Heart left ventricle (tissue), 16 donors: ENCODE measurements at regions not wholly inside any gene's neighbourhood (a gene's known extent, or its start where the extent isn't known, plus 50 kb on each side); places are given as distances from the start of the nearest gene placed in this dataset.

Source experiments
- ATAC-seq, 4 donors: fragments of 200-7000 bp; cut with Tn5 transposase; one replicate each; pipeline ENCODE4 v1.9.1; 2020 to 2022; ENCODE audit warnings: moderate library complexity in 4 of 4, mild to moderate bottlenecking in 3 of 4, moderate number of reproducible peaks in 1 of 4
- DNase-seq, 5 donors: peaks; one replicate each; pipeline ENCODE4 v3.0.0-alpha.2; 2020
- H3K27ac ChIP-seq, 12 donors: fragments of 200-600 bp; sonication (generic) in 4 of 12; one replicate each; pipeline versions ENCODE4 v1.5.0 to v1.8.0; 2016 to 2022; ENCODE audit warnings: mild to moderate bottlenecking in 2 of 12
- H3K27me3 ChIP-seq, 9 donors: fragments of 200-600 bp; sonication (generic) in 2 of 9; one replicate each; pipeline versions ENCODE4 v1.5.1 to v1.8.0; 2016 to 2022; ENCODE audit warnings: mild to moderate bottlenecking in 3 of 9
- H3K36me3 ChIP-seq, 9 donors: fragments of 200-600 bp; sonication (generic) in 2 of 9; one replicate each; pipeline versions ENCODE4 v1.5.0 to v1.8.0; 2018 to 2022; ENCODE audit warnings: mild to moderate bottlenecking in 2 of 9
- H3K4me1 ChIP-seq, 12 donors: fragments of 200-600 bp; sonication (generic) in 4 of 12; one replicate each; pipeline versions ENCODE4 v1.5.0 to v1.8.0; 2016 to 2022; ENCODE audit warnings: mild to moderate bottlenecking in 3 of 12
- H3K4me3 ChIP-seq, 12 donors: fragments of 200-600 bp; sonication (generic) in 4 of 12; one replicate each; pipeline versions ENCODE4 v1.5.0 to v1.8.0; 2017 to 2022; ENCODE audit warnings: mild to moderate bottlenecking in 9 of 12, moderate library complexity in 4 of 12
- H3K9me3 ChIP-seq, 12 donors: fragments of 200-600 bp; sonication (generic) in 4 of 12; one replicate each; pipeline versions ENCODE4 v1.5.0 to v1.8.0; 2016 to 2022; ENCODE audit warnings: mild to moderate bottlenecking in 1 of 12
- CTCF ChIP-seq, 12 donors: fragments of 200-600 bp; sonication (generic) in 4 of 12; IDR thresholded peaks; one replicate each; pipeline versions ENCODE4 v1.5.0 to v1.8.0; 2018 to 2022; ENCODE audit warnings: antibody characterized with exemption in 12 of 12, mild to moderate bottlenecking in 5 of 12
- POLR2A ChIP-seq, 2 donors: fragments of 450-650 bp; IDR thresholded peaks; one replicate each; pipeline ENCODE4 v1.6.1; 2017; ENCODE audit warnings: antibody characterized with exemption in 2 of 2, mild to moderate bottlenecking in 2 of 2, moderate library complexity in 2 of 2
- WGBS, 4 donors: extraction: QIAGEN DNeasy Blood & Tissue Kit in 2 of 4; methylation state at CpG; one replicate each; pipeline versions ENCODE4 v1.1.5 to v1.1.7; 2013 to 2018; 5-methylcytosine and 5-hydroxymethylcytosine counted together
- intact Hi-C, 10 donors: fragments of 100-400 bp; cut with DNase I; formaldehyde crosslinking; loops; one replicate each; pipeline versions ENCODE4 v1.11.1 to v1.14.2; 2022
- donor health status: ischemic (EF 13 %, LVEDD 7.1; RV severe dilation, severe dysfunction).
- donor health status: healthy with polysubstance abuse.
- donor health status: DM: no; HTN: yes; CAD: no.
- donor health status: DM: no; HTN: no; CAD: no.
- donor health status: ischemic (EF 25% LVEDD 6.9; RV normal size, moderate dysfunction).
- donor health status: ischemic (EF 25% LVEDD 5.7; RV mildly dilated, moderate dysfunction).
- donor health status: healthy.
- donor health status: DM: yes; HTN: yes; CAD: no.
- donor health status: ischemic (EF 35%, LVEDD 5.7; RV mildly dilated, moderate dysfunction).
- donor health status: nonischemic (EF 11% LVEDD 7.7; RV severe dilation, severe dysfunction).
- donor health status: DM: yes; HTN: yes; CAD: no.
- donor health status: PGD.
- donor health status: ischemic (EF 29% LVEDD 5.4; RV normal size, mild dysfunction).
- donor health status: nonischemic (EF 23%, LVEDD 6.1; RV moderate dilation, normal function).

GRCh38 chr14:76696791-76697190 lies 64.5 kb upstream of the VASH1 start:
- no peak for ATAC-seq
- Histone ChIP-seq H3K9me3 (no peaks in the 10 kb centered on the region), H3K36me3 (no peaks in the 10 kb centered on the region), H3K27me3 (no peaks in the 10 kb centered on the region), H3K4me3 (no peak overlapping the region), H3K27ac (no peak overlapping the region), H3K4me1 (peaks cover 0 to 21% (median 3%) of the 10 kb centered on the region in 12 donors)
- no peak for DNase-seq
- intact Hi-C loops: no loop called here
- WGBS, 4 donors: 80 to 95% (median 89%) methylated on average over 5 of the region's 5 CpGs
- TF ChIP-seq POLR2A (IDR thresholded peaks at IDR 0.05) (no peak), CTCF (IDR thresholded peaks at IDR 0.05) (no peak)

GRCh38 chr14:76697246-76697905 lies 63.9 kb upstream of the VASH1 start:
- no peak for DNase-seq
- WGBS, 4 donors: 67 to 84% (median 75%) methylated on average over 5 of the region's 5 CpGs
- intact Hi-C loops: no loop called here

GRCh38 chr14:76698191-76698590 lies 63.1 kb upstream of the VASH1 start:
- Histone ChIP-seq H3K27ac (no peak overlapping the region), H3K9me3 (no peaks in the 10 kb centered on the region), H3K4me1 (peaks cover 0 to 21% (median 3%) of the 10 kb centered on the region in 12 donors), H3K27me3 (no peaks in the 10 kb centered on the region), H3K4me3 (no peak overlapping the region), H3K36me3 (no peaks in the 10 kb centered on the region)
- 73 to 99% (median 98%) methylated on average over 4 of the region's 4 CpGs for WGBS, 4 donors
- TF ChIP-seq CTCF (IDR thresholded peaks at IDR 0.05) (no peak), POLR2A (IDR thresholded peaks at IDR 0.05) (no peak)
- intact Hi-C loops: no loop called here
- peak in 1 of 5 donors; percentile 4 for DNase-seq
- ATAC-seq: no peak

More at GRCh38 chr14:76697246-76697905, 63.9 kb upstream of the VASH1 start:
- Histone ChIP-seq H3K27me3 (no peaks in the 10 kb centered on the region), H3K4me3 (no peak overlapping the region), H3K4me1 (peaks cover 0 to 21% (median 3%) of the 10 kb centered on the region in 12 donors), H3K27ac (no peak overlapping the region), H3K36me3 (no peaks in the 10 kb centered on the region), H3K9me3 (no peaks in the 10 kb centered on the region)
- TF ChIP-seq POLR2A (IDR thresholded peaks at IDR 0.05): no peak
- TF ChIP-seq CTCF (IDR thresholded peaks at IDR 0.05): no peak
- no peak for ATAC-seq

- Histone ChIP-seq H3K36me3 (no peaks in the 10 kb centered on the region), H3K27ac (no peak overlapping the region), H3K4me1 (peaks cover 0 to 21% (median 3%) of the 10 kb centered on the region in 12 donors), H3K9me3 (no peaks in the 10 kb centered on the region), H3K27me3 (no peaks in the 10 kb centered on the region), H3K4me3 (no peak overlapping the region)
- intact Hi-C loops: no loop called here
- TF ChIP-seq POLR2A (IDR thresholded peaks at IDR 0.05) (no peak), CTCF (IDR thresholded peaks at IDR 0.05) (no peak)
- 86 to 95% (median 94%) methylated on average over 3 of the region's 3 CpGs for WGBS, 4 donors
- ATAC-seq (no peak), DNase-seq (no peak)
Measured at GRCh38 chr14:76698631-76699030, 62.6 kb upstream of the VASH1 start.
